Tibial artery (tissue), 4 donors: ENCODE measurements at regions not wholly inside any gene's neighbourhood (a gene's known extent, or its start where the extent isn't known, plus 50 kb on each side); places are given as distances from the start of the nearest gene placed in this dataset.

ENCODE experiments used
- DNase-seq, 2 donors: peaks; one replicate each; pipeline ENCODE4 v3.0.0-alpha.2; 2019
- H3K27ac ChIP-seq, 2 donors: fragments of 200-600 bp; sonication (generic) in 1 of 2; 1 replicate in 1 of 2; 2 replicates in 1 of 2; pipeline ENCODE4 v1.5.1; 2018 to 2019; ENCODE audit warnings: mild to moderate bottlenecking in 1 of 2
- H3K27me3 ChIP-seq, 2 donors: fragments of 200-600 bp; sonication (generic) in 1 of 2; one replicate each; pipeline versions ENCODE4 v1.5.1 to v1.6.0; 2016 to 2019
- H3K36me3 ChIP-seq, 3 donors: fragments of 200-600 bp; sonication (generic) in 2 of 3; one replicate each; pipeline ENCODE4 v1.5.1; 2016 to 2019; ENCODE audit warnings: mild to moderate bottlenecking in 2 of 3
- H3K4me1 ChIP-seq, 4 donors: fragments of 200-600 bp; sonication (generic) in 2 of 4; 1 replicate in 3 of 4; 2 replicates in 1 of 4; pipeline ENCODE4 v1.5.1; 2016 to 2019
- H3K4me3 ChIP-seq, 2 donors: fragments of 200-600 bp; sonication (generic) in 1 of 2; 1 replicate in 1 of 2; 2 replicates in 1 of 2; pipeline ENCODE4 v1.5.1; 2018 to 2019; ENCODE audit warnings: mild to moderate bottlenecking in 2 of 2
- H3K9me3 ChIP-seq, 3 donors: fragments of 200-600 bp; sonication (generic) in 1 of 3; one replicate each; pipeline ENCODE4 v1.5.1; 2016 to 2019
- CTCF ChIP-seq, 2 experiments: fragments of 200-600 bp in 1 of 2; fragments of 450-650 bp in 1 of 2; IDR thresholded peaks; one replicate each; pipeline ENCODE4 v1.5.1; 2017 to 2019; ENCODE audit warnings: antibody characterized with exemption in 2 of 2, mild to moderate bottlenecking in 1 of 2, moderate library complexity in 1 of 2
- intact Hi-C: fragments of 100-400 bp; cut with DNase I; formaldehyde crosslinking; loops from one replicate; pipeline ENCODE4 v1.15.0; 2023; ENCODE audit warnings: low total_unique reads

- Histone ChIP-seq H3K36me3 (no peaks in the 10 kb centered on the region), H3K9me3 (no peaks in the 10 kb centered on the region), H3K27ac (no peak overlapping the region), H3K4me1 (no peaks in the 10 kb centered on the region), H3K27me3 (no peaks in the 10 kb centered on the region), H3K4me3 (no peak overlapping the region)
- intact Hi-C loops: no loop called here
- no peak for TF ChIP-seq CTCF (IDR thresholded peaks at IDR 0.05)
- DNase-seq: no peak
These were observed 943.7 kb downstream of the CDH18 start for GRCh38 chr5:19044311-19044710.

- H3K9me3 ChIP-seq: no peaks in the 10 kb centered on the region
- TF ChIP-seq CTCF (IDR thresholded peaks at IDR 0.05): no peak
- no peaks in the 10 kb centered on the region for H3K4me1 ChIP-seq
- no peaks in the 10 kb centered on the region for H3K27me3 ChIP-seq
- H3K36me3 ChIP-seq: no peaks in the 10 kb centered on the region
- intact Hi-C loops: no loop called here
- no peak for DNase-seq
- no peak overlapping the region for H3K4me3 ChIP-seq
- H3K27ac ChIP-seq: no peak overlapping the region
These were observed 942.9 kb downstream of the CDH18 start for GRCh38 chr5:19044931-19045695.

DNA sequence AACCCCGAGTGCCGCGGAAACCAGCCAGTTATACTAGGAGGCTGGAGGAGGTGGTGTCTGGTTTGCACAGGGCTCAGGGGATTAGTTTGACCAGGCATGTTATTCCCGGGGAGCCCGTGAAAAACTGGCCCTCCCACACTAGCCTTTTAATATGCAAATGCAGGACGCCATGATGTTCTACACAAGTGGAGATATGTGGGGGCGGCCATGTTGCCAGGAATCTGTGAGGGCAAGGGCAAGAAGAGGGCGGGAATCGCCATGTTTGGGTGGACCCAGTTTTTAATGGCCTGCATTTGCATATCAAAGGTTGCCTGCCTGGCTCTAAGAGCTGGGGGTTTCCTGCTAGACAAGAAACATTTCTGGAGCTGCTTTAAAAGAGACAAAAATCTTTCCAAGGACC is 940.7 kb downstream of the CDH18 start:
- Histone ChIP-seq H3K27ac (no peak overlapping the region), H3K4me1 (no peaks in the 10 kb centered on the region), H3K36me3 (no peaks in the 10 kb centered on the region), H3K9me3 (no peaks in the 10 kb centered on the region), H3K27me3 (no peaks in the 10 kb centered on the region), H3K4me3 (no peak overlapping the region)
- intact Hi-C loops: no loop called here
- DNase-seq: no peak
- no peak for TF ChIP-seq CTCF (IDR thresholded peaks at IDR 0.05)

DNA sequence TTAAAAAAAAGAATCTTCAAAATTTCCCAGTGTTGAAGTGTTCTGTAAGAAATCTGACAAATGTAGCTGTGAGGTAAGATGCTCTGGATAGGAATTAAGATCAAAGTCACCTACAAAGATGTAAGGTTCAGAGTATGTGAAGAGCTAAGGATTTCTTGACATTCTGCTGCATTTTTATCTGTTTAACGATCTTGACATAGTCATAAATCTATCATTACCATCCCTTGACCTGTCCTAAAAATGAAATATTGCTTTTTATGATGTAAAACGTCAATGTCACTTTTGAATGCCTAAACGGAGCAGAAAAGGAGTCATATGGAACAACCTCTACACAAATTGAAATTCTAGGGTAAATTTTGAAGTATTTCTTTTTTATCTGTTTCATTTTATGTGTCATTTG is 939.3 kb downstream of the CDH18 start:
- Histone ChIP-seq H3K4me1 (no peaks in the 10 kb centered on the region), H3K27me3 (no peaks in the 10 kb centered on the region), H3K27ac (no peak overlapping the region), H3K9me3 (no peaks in the 10 kb centered on the region), H3K4me3 (no peak overlapping the region), H3K36me3 (no peaks in the 10 kb centered on the region)
- TF ChIP-seq CTCF (IDR thresholded peaks at IDR 0.05): no peak
- intact Hi-C loops: no loop called here
- DNase-seq: no peak

DNA sequence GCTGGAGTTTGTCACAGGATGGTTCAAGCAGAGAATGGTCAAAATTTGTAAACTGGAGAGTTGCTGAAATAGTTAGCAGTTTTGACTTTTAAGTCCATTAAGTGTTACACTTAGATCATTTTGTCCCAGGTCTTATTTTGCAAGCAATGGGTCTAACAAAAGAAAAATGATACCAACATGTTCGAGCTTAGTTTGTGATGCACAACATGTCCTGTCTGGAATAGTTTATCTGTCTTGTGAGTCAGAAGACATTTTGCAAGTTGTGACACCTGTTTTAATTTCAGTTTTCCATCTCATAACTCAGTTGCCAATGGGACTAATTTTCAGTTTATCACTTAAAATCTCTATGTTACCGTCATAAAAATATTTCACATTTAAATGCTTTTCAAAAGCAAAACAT is 929.8 kb downstream of the CDH18 start:
- Histone ChIP-seq H3K4me1 (no peaks in the 10 kb centered on the region), H3K4me3 (no peak overlapping the region), H3K36me3 (no peaks in the 10 kb centered on the region), H3K27ac (no peak overlapping the region), H3K27me3 (no peaks in the 10 kb centered on the region), H3K9me3 (no peaks in the 10 kb centered on the region)
- intact Hi-C loops: no loop called here
- no peak for DNase-seq
- TF ChIP-seq CTCF (IDR thresholded peaks at IDR 0.05): no peak

DNA sequence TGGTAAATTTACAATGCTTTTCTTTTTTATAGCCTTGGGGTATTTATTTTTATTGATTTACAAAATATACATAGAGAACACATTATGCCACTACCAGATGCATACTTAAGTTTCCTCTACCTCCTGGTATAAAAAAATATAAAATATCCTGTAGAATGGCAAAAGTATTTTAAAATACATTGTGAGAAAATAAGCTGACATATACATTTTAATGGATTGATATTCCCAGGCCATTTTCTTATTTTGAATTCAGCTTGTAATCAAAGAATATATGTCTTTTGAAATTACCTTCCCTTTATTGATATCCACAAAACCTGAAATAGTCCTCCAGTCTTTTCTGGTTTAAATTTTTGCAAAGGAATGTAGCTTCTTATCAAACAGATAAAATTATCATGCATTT is 923.9 kb downstream of the CDH18 start:
- Histone ChIP-seq H3K27ac (no peak overlapping the region), H3K9me3 (no peaks in the 10 kb centered on the region), H3K27me3 (no peaks in the 10 kb centered on the region), H3K36me3 (no peaks in the 10 kb centered on the region), H3K4me1 (no peaks in the 10 kb centered on the region), H3K4me3 (no peak overlapping the region)
- no peak for TF ChIP-seq CTCF (IDR thresholded peaks at IDR 0.05)
- no peak for DNase-seq
- intact Hi-C loops: no loop called here
